ENCODE measurements at regions not wholly inside any gene's neighbourhood (a gene's known extent, or its start where the extent isn't known, plus 50 kb on each side); places are given as distances from the start of the nearest gene placed in this dataset.

DNA sequence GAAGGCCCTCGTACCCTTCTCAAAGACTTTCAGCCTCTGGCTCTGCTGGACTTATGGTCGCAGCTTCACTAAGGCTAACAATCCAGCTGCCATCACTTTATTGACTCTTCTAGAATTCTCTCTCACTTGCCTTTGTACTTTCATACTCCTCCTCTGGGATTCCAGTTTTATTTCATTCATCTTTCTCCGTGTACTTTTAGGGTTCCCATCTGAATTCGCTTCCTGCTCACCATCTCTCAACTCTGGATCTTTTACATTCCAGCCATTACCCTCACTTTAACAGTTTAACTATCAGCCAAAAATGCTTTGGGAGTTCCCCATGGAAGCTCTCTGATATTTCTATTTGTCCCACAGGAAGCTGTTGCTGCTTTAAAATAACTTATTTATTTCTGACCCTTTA lies 149.3 kb upstream of the KL start:
- TF ChIP-seq, protein P1, sequence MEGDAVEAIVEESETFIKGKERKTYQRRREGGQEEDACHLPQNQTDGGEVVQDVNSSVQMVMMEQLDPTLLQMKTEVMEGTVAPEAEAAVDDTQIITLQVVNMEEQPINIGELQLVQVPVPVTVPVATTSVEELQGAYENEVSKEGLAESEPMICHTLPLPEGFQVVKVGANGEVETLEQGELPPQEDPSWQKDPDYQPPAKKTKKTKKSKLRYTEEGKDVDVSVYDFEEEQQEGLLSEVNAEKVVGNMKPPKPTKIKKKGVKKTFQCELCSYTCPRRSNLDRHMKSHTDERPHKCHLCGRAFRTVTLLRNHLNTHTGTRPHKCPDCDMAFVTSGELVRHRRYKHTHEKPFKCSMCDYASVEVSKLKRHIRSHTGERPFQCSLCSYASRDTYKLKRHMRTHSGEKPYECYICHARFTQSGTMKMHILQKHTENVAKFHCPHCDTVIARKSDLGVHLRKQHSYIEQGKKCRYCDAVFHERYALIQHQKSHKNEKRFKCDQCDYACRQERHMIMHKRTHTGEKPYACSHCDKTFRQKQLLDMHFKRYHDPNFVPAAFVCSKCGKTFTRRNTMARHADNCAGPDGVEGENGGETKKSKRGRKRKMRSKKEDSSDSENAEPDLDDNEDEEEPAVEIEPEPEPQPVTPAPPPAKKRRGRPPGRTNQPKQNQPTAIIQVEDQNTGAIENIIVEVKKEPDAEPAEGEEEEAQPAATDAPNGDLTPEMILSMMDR (IDR thresholded peaks at IDR 0.05): no peak
- TF ChIP-seq EP300 (IDR thresholded peaks at IDR 0.05) (no peak), POLR2AphosphoS5 (IDR thresholded peaks at IDR 0.05) (no peak), POLR2A (IDR thresholded peaks at IDR 0.05) (no peak)
- H3K9me3 ChIP-seq: peaks cover 0 to 8% (median 3%) of the 10 kb centered on the region in 4 donors
- 85 to 89% (median 89%) methylated on average over 4 of the region's 4 CpGs for WGBS, 5 donors

DNA sequence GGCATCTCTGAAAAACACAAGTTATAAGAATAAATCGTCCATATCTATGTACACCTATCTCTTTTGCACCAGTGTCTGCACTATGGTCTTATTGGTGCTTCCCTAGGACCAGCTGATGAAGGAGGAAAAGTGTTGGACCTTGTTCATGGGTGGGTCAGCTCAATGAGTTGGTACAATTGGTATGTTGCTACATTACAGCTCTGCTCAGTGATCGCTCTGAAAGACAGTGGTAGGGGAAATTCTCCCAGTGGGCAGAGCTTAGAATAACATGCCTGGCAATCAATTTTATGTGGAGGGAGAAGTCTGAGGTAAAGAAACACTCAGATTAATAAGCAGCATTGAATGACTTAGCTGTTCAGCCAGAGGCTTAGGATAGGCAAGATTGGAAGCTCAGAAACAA lies 138.7 kb upstream of the KL start:
- TF ChIP-seq EP300 (IDR thresholded peaks at IDR 0.05): no peak
- TF ChIP-seq, protein P1 (IDR thresholded peaks at IDR 0.05): no peak
- TF ChIP-seq POLR2A (IDR thresholded peaks at IDR 0.05): no peak
- TF ChIP-seq POLR2AphosphoS5 (IDR thresholded peaks at IDR 0.05): no peak
- no peaks in the 10 kb centered on the region for H3K27me3 ChIP-seq

More for the DNA sequence above, 149.3 kb upstream of the KL start:
- intact Hi-C loops (cut with DNase I; ENCODE audit: low total_unique reads): no loop called here
- H3K27ac ChIP-seq: no peak overlapping the region
- no peak for DNase-seq
- H3K36me3 ChIP-seq: no peaks in the 10 kb centered on the region
- no peaks in the 10 kb centered on the region for H3K4me1 ChIP-seq
- H3K4me3 ChIP-seq: no peak overlapping the region
- no peaks in the 10 kb centered on the region for H3K27me3 ChIP-seq

DNA sequence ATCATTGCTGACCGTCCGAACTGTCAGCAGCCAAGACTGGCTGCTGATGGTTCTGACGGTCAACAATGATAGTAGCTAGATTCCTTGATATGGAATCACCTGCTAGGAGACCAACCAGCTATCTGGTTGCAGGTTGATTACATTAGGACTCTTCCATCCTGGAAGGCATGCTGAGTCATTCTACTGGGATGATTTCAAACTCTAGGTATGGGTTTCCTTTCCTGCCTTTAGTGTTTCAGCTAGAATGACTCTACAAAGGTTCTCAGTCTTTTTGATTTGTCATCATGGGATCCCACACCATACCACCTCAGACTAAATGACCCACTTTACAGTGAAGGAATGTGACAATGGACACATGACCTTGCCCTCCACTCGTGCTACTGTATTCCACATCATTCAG lies 138.1 kb upstream of the KL start:
- 86 to 92% (median 89%) methylated on average over 4 of the region's 4 CpGs for WGBS, 5 donors
- TF ChIP-seq POLR2AphosphoS5 (IDR thresholded peaks at IDR 0.05) (no peak), POLR2A (IDR thresholded peaks at IDR 0.05) (no peak), EP300 (IDR thresholded peaks at IDR 0.05) (no peak)
- TF ChIP-seq, protein P1 (IDR thresholded peaks at IDR 0.05): no peak
- Histone ChIP-seq H3K4me3 (no peak overlapping the region), H3K27ac (no peak overlapping the region), H3K9me3 (no peaks in the 10 kb centered on the region), H3K27me3 (no peaks in the 10 kb centered on the region), H3K4me1 (peaks cover 0 to 19% (median 5%) of the 10 kb centered on the region in 4 donors), H3K36me3 (no peaks in the 10 kb centered on the region)
- no peak for DNase-seq
- intact Hi-C loops (cut with DNase I; ENCODE audit: low total_unique reads): no loop called here

More for the DNA sequence above, 138.7 kb upstream of the KL start:
- intact Hi-C loops (cut with DNase I; ENCODE audit: low total_unique reads): no loop called here
- Histone ChIP-seq H3K36me3 (no peaks in the 10 kb centered on the region), H3K9me3 (no peaks in the 10 kb centered on the region), H3K4me3 (no peak overlapping the region), H3K27ac (no peak overlapping the region), H3K4me1 (peaks cover 0 to 16% (median 5%) of the 10 kb centered on the region in 4 donors)
- WGBS, 5 donors: 68 to 90% (median 74%) methylated on average over 2 of the region's 2 CpGs
- DNase-seq: no peak

DNA sequence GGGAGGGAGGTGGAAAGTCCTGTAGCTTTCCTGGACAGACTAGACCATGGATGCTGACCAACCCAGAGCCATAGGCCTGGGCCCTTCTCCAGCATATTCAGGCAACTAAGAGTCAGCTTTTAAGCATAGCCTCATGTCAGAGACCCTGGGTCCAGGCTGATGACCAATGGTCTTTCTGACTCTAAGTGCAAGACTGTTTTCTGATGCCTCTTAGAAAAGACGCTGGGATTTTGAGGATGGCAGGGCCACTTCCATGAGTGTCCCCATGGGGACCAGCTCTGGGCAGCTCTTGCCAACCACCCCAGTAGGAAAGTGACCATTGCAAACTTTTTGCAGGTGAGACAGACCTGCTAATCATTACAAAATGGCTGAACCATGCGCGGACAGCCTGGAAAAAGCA lies 135.6 kb upstream of the KL start:
- no peaks in the 10 kb centered on the region for H3K27me3 ChIP-seq
- intact Hi-C loops (cut with DNase I; ENCODE audit: low total_unique reads): no loop called here
- H3K4me1 ChIP-seq: peaks cover 0 to 26% (median 5%) of the 10 kb centered on the region in 4 donors
- TF ChIP-seq POLR2AphosphoS5 (IDR thresholded peaks at IDR 0.05) (no peak), EP300 (IDR thresholded peaks at IDR 0.05) (no peak), POLR2A (IDR thresholded peaks at IDR 0.05) (no peak)
- TF ChIP-seq, protein P1 (IDR thresholded peaks at IDR 0.05): no peak
- no peak overlapping the region for H3K4me3 ChIP-seq
- WGBS, 5 donors: 81 to 96% (median 86%) methylated on average over 3 of the region's 3 CpGs
- no peaks in the 10 kb centered on the region for H3K36me3 ChIP-seq
- no peak for DNase-seq
- H3K27ac ChIP-seq: no peak overlapping the region
- H3K9me3 ChIP-seq: no peaks in the 10 kb centered on the region
